ENCODE measurements at regions not wholly inside any gene's neighbourhood (a gene's known extent, or its start where the extent isn't known, plus 50 kb on each side); places are given as distances from the start of the nearest gene placed in this dataset.

DNA sequence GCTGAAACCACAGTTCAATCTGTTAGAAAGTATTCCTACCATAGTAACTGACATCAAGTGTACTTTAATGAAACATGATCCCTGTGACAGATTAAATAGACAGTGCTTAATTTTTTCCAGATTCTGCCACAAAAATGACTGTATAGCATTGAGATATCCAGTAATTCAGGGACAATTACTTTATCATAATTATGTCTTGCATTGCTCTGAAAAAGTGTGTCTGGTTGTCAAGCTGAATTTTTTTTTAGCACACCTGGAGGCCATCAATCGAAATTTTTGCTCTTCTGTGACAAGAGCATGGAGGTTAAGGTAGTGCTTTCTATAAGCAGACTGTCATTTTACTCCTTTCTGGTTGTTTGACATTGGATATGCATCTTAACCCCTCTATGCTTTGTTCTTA is 1083.8 kb upstream of the NRXN1 start:
- ChIA-PET CTCF (interaction anchor here (0.7 kb wide), 1 partner anchor 1579 kb away, joined by 5 read pairs; no protein-coding TSS in a partner anchor), POLR2A (ENCODE audit: low non-redundant PET) (no interaction called here)
- no peak for TF ChIP-seq CTCF (conservative IDR thresholded peaks at IDR 0.05; ENCODE audit: low read depth)
- no peak overlapping the region for H3K27ac ChIP-seq
- no peak for DNase-seq (ENCODE audit: low spot score)

GRCh38 chr2:52113338-52113737 is 1081.4 kb upstream of the NRXN1 start:
- no peak for DNase-seq (ENCODE audit: low spot score)
- no peak overlapping the region for H3K27ac ChIP-seq
- POLR2A ChIA-PET (ENCODE audit: low non-redundant PET): no interaction called here
- CTCF ChIA-PET: interaction anchor here (0.7 kb wide), 1 partner anchor 827 kb away, joined by 3 read pairs; no protein-coding TSS in a partner anchor
- TF ChIP-seq CTCF (conservative IDR thresholded peaks at IDR 0.05; ENCODE audit: low read depth): no peak

DNA sequence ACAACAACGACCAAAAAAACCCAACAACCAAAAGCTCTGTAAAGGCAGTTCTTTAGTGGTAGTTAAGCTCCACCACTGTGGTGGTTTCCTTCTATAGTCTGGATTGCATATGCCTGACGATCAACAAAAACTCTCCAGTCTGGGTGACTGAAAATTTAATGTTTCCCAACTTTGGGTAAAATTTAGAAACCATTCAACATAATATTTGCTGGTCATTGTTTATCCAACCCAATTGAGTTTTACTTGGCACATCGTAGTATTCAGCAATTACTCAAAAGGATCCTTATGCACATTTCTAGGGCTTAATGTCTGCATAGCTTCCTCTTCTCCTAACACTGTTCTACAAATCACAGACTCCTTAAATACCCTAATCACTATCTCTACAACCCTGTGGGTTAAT is 1080.2 kb upstream of the NRXN1 start:
- no peak for DNase-seq (ENCODE audit: low spot score)
- TF ChIP-seq CTCF (conservative IDR thresholded peaks at IDR 0.05; ENCODE audit: low read depth): no peak
- CTCF ChIA-PET: interaction anchor here (1.1 kb wide), 1 partner anchor 15 kb away, joined by 3 read pairs; no protein-coding TSS in a partner anchor
- H3K27ac ChIP-seq: no peak overlapping the region
- POLR2A ChIA-PET (ENCODE audit: low non-redundant PET): no interaction called here

DNA sequence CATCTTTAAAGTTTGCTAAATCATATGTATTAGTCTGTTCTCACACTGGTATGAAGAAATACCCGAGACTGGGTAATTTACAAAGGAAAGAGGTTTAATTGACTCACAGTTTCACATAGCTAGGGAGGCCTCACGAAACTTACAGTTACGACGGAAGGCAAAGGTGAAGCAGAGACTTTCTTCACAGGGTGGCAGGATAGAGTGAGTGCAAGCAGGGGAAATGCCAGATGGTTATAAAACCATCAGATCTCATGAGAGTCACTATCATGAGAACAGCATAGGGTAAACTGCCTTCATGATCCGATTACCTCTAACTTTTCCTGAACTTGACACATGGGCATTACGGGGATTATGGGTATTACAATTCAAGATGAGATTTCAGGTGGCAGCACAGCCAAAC is 1075.2 kb upstream of the NRXN1 start:
- no peak for DNase-seq (ENCODE audit: low spot score)
- ChIA-PET CTCF (interaction anchor here (0.6 kb wide), 1 partner anchor 122 kb away, joined by 4 read pairs; no protein-coding TSS in a partner anchor), POLR2A (ENCODE audit: low non-redundant PET) (no interaction called here)
- TF ChIP-seq CTCF (conservative IDR thresholded peaks at IDR 0.05; ENCODE audit: low read depth): no peak
- no peak overlapping the region for H3K27ac ChIP-seq

DNA sequence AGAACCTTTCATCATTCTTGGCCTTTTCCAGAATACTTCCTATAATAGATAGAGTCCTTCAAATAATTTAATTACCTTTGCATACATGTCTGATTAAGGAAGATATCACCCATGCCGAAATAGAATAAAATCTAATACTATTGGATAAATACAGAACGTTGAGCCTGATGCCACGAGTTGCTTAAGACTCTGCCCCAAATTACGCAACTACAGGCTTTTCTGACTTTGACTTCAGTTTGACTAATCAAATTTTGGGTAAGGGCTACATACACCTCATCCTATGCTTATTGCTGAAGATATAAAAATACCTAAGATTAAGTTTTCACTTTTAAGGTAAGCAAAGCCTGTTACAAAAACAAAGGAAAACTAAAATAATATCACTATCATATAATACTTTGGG is 1065.1 kb upstream of the NRXN1 start:
- no peak for DNase-seq (ENCODE audit: low spot score)
- ChIA-PET CTCF (no interaction called here), POLR2A (ENCODE audit: low non-redundant PET) (no interaction called here)
- no peak overlapping the region for H3K27ac ChIP-seq
- TF ChIP-seq CTCF (conservative IDR thresholded peaks at IDR 0.05; ENCODE audit: low read depth): no peak

- ChIA-PET CTCF (no interaction called here), POLR2A (ENCODE audit: low non-redundant PET) (no interaction called here)
- no peak for DNase-seq (ENCODE audit: low spot score)
- no peak overlapping the region for H3K27ac ChIP-seq
- no peak for TF ChIP-seq CTCF (conservative IDR thresholded peaks at IDR 0.05; ENCODE audit: low read depth)
These were observed 1052.8 kb upstream of the NRXN1 start for GRCh38 chr2:52084759-52085158.

- no peak for TF ChIP-seq CTCF (conservative IDR thresholded peaks at IDR 0.05; ENCODE audit: low read depth)
- CTCF ChIA-PET: no interaction called here
- POLR2A ChIA-PET (ENCODE audit: low non-redundant PET): no interaction called here
- DNase-seq (ENCODE audit: low spot score): no peak
- H3K27ac ChIP-seq: no peak overlapping the region
These were observed 1051.3 kb upstream of the NRXN1 start for GRCh38 chr2:52083214-52083613.
